Body of pancreas (tissue), 4 donors: ENCODE measurements at regions not wholly inside any gene's neighbourhood (a gene's known extent, or its start where the extent isn't known, plus 50 kb on each side); places are given as distances from the start of the nearest gene placed in this dataset.

ENCODE experiments used
- CTCF ChIP-seq, 7 experiments: fragments of 450-650 bp in 4 of 7; fragments of 200-600 bp in 3 of 7; sonication (generic) in 3 of 7; IDR thresholded peaks; one replicate each; pipeline ENCODE4 v1.5.1; 2016 to 2019; ENCODE audit warnings: antibody characterized with exemption in 7 of 7
- POLR2A ChIP-seq, 3 donors: fragments of 450-650 bp; IDR thresholded peaks; one replicate each; pipeline ENCODE4 v1.6.1; 2016; ENCODE audit warnings: antibody characterized with exemption in 3 of 3, mild to moderate bottlenecking in 2 of 3

GRCh38 chr10:10687751-10688150 is 329.9 kb upstream of the CELF2 start:
- TF ChIP-seq POLR2A (IDR thresholded peaks at IDR 0.05), result no peak
- TF ChIP-seq CTCF (IDR thresholded peaks at IDR 0.05), result no peak
